A549 (cell line): ENCODE measurements at regions not wholly inside any gene's neighbourhood (a gene's known extent, or its start where the extent isn't known, plus 50 kb on each side); places are given as distances from the start of the nearest gene placed in this dataset.

Experiments
- ATAC-seq, 2 experiments: fragments of 200-7000 bp in 1 of 2; fragments of >200 bp in 1 of 2; cut with Nextera tagmentation in 1 of 2; cut with Tn5 transposase in 1 of 2; 3 replicates each; pipeline versions ENCODE4 v1.8.0 to v1.9.1; 2018 to 2020; ENCODE audit warnings: mild to moderate bottlenecking in 1 of 2, moderate library complexity in 1 of 2
- CTCF ChIA-PET: fragments of 300-600 bp; sonication (Branson Sonifier 250); formaldehyde crosslinking; extraction: SDS; loops from one replicate; lab custom pipeline; 2021; ENCODE audit warnings: antibody characterized with exemption, inconsistent platforms; lab: Yijun Ruan, JAX
- POLR2A ChIA-PET: fragments of 350-600 bp; formaldehyde crosslinking; extraction: SDS; loops from one replicate; lab custom pipeline; 2021; ENCODE audit warnings: antibody characterized with exemption, inconsistent platforms; lab: Yijun Ruan, JAX
- DNase-seq, 2 experiments: peaks; one replicate each; pipeline versions ENCODE4 v3.0.0 to v3.0.0-alpha.2; 2011 to 2016; ENCODE audit warnings: low read depth in 1 of 2, low spot score in 1 of 2
- FAIRE-seq: peaks from 2 replicates; lab custom pipeline; 2011; peaks lifted over from hg19 to GRCh38; lab: Jason Lieb, UNC
- H3K27ac ChIP-seq, 2 experiments: fragments of >200 bp; sonication (Bioruptor Twin); formaldehyde crosslinking; 3 replicates each; pipeline ENCODE4 v1.5.1; 2016 to 2017
- H3K4me1 ChIP-seq: fragments of >200 bp; sonication (Bioruptor Twin); formaldehyde crosslinking; 3 replicates; pipeline ENCODE4 v1.6.1; 2016
- H3K4me2 ChIP-seq: fragments of >200 bp; sonication (Bioruptor Twin); formaldehyde crosslinking; 3 replicates; pipeline ENCODE4 v1.6.1; 2016
- H3K4me3 ChIP-seq: fragments of >200 bp; sonication (Bioruptor Twin); formaldehyde crosslinking; 3 replicates; pipeline ENCODE4 v1.5.1; 2016
- H3K9me3 ChIP-seq: fragments of >200 bp; sonication (Bioruptor Twin); formaldehyde crosslinking; 3 replicates; pipeline ENCODE4 v1.6.1; 2016
- CBX8 ChIP-seq: fragments of 200-600 bp; sonication (generic); IDR thresholded peaks from 2 replicates; pipeline ENCODE4 v1.6.1; 2016
- CHD2 ChIP-seq: fragments of 150-350 bp; IDR thresholded peaks from 2 replicates; pipeline ENCODE4 v1.6.1; 2014; ENCODE audit warnings: low read length; ENCODE audit not compliant: partially characterized antibody
- EP300 ChIP-seq, 2 experiments: fragments of >200 bp; sonication (Bioruptor Twin); formaldehyde crosslinking; IDR thresholded peaks; 2 replicates in 1 of 2; 3 replicates in 1 of 2; pipeline ENCODE4 v1.6.1; 2016 to 2017
- ESRRA ChIP-seq: fragments of 150-350 bp; IDR thresholded peaks from 2 replicates; pipeline ENCODE4 v1.6.1; 2014; ENCODE audit warnings: mild to moderate bottlenecking, low read length, borderline replicate concordance
- GATA3 ChIP-seq: IDR thresholded peaks from 2 replicates; pipeline ENCODE4 v1.6.1; 2012; ENCODE audit warnings: borderline replicate concordance
- HDAC2 ChIP-seq: fragments of 200-600 bp; sonication (generic); IDR thresholded peaks from 2 replicates; pipeline ENCODE4 v1.6.1; 2016
- HEYL ChIP-seq: fragments of 250-450 bp; sonication (Bioruptor Pico); IDR thresholded peaks from 2 replicates; pipeline ENCODE4 v1.8.0; 2021; ENCODE audit warnings: mild to moderate bottlenecking, moderate library complexity
- HOXA7 ChIP-seq: fragments of 250-450 bp; sonication (Bioruptor Pico); IDR thresholded peaks from 2 replicates; pipeline ENCODE4 v1.5.0; 2020; ENCODE audit warnings: mild to moderate bottlenecking, moderate library complexity
- HOXB13 ChIP-seq: fragments of 250-450 bp; sonication (Bioruptor Pico); IDR thresholded peaks from 2 replicates; pipeline ENCODE4 v1.5.0; 2020; ENCODE audit warnings: low read depth, mild to moderate bottlenecking, moderate library complexity
- KDM1A ChIP-seq: fragments of 200-600 bp; sonication (generic); IDR thresholded peaks from 2 replicates; pipeline ENCODE4 v1.6.1; 2016; ENCODE audit warnings: low read depth, mild to moderate bottlenecking
- KDM5A ChIP-seq: fragments of 200-600 bp; sonication (generic); IDR thresholded peaks from 2 replicates; pipeline ENCODE4 v1.6.1; 2016; ENCODE audit warnings: antibody characterized with exemption, mild to moderate bottlenecking
- MAFK ChIP-seq: fragments of 450-650 bp; IDR thresholded peaks from 2 replicates; pipeline ENCODE4 v1.6.1; 2014; ENCODE audit not compliant: partially characterized antibody
- MAX ChIP-seq: IDR thresholded peaks from 2 replicates; pipeline ENCODE4 v1.6.1; 2012
- NFE2L2 ChIP-seq: fragments of 150-350 bp; conservative IDR thresholded peaks from 2 replicates; pipeline ENCODE4 v1.6.1; 2014; ENCODE audit warnings: low read length
- NPAS2 ChIP-seq: fragments of 250-450 bp; sonication (Bioruptor Pico); IDR thresholded peaks from 2 replicates; pipeline ENCODE4 v1.8.0; 2022; ENCODE audit warnings: mild to moderate bottlenecking, moderate library complexity, borderline replicate concordance
- RAD21 ChIP-seq, 2 experiments: fragments of >200 bp in 1 of 2; sonication (Bioruptor Twin) in 1 of 2; formaldehyde crosslinking in 1 of 2; IDR thresholded peaks in 1 of 2; conservative IDR thresholded peaks in 1 of 2; 2 replicates in 1 of 2; 3 replicates in 1 of 2; pipeline ENCODE4 v1.6.1; 2012 to 2018; ENCODE audit warnings: inconsistent platforms in 1 of 2
- RARB ChIP-seq: fragments of 250-450 bp; sonication (Bioruptor Pico); IDR thresholded peaks from 2 replicates; pipeline ENCODE4 v1.8.0; 2021; ENCODE audit warnings: mild to moderate bottlenecking, moderate library complexity
- SREBF2 ChIP-seq: fragments of 450-650 bp; IDR thresholded peaks from 2 replicates; pipeline ENCODE4 v1.6.1; 2014; ENCODE audit warnings: mild to moderate bottlenecking, moderate library complexity
- TFCP2L1 ChIP-seq: fragments of 250-450 bp; sonication (Bioruptor Pico); IDR thresholded peaks from 2 replicates; pipeline ENCODE4 v1.5.0; 2021; ENCODE audit warnings: mild to moderate bottlenecking
- TP53 ChIP-seq: fragments of 250-450 bp; sonication (Bioruptor Pico); IDR thresholded peaks from 2 replicates; pipeline ENCODE4 v1.5.0; 2021; ENCODE audit warnings: mild to moderate bottlenecking, moderate library complexity
- ZSCAN20 ChIP-seq: fragments of 250-450 bp; sonication (Bioruptor Pico); IDR thresholded peaks from 2 replicates; pipeline ENCODE4 v1.8.0; 2022; ENCODE audit warnings: mild to moderate bottlenecking, moderate library complexity
- WGBS: methylation state at CpG from one replicate; pipeline ENCODE4 v1.1.6; 2017; ENCODE audit errors: missing lambda C conversion rate; 5-methylcytosine and 5-hydroxymethylcytosine counted together
- TF ChIP-seq, protein P1 (sequence below): fragments of 250-450 bp; sonication (Bioruptor Pico); IDR thresholded peaks from 2 replicates; pipeline ENCODE4 v1.5.0; 2021; ENCODE audit warnings: mild to moderate bottlenecking, moderate library complexity, borderline replicate concordance
- TF ChIP-seq, protein P2 (sequence below): IDR thresholded peaks from 2 replicates; pipeline ENCODE4 v1.6.1; 2012
- TF ChIP-seq, protein P3 (sequence below): fragments of 250-450 bp; sonication (Bioruptor Pico); IDR thresholded peaks from 2 replicates; pipeline ENCODE4 v1.5.0; 2020; ENCODE audit warnings: low read depth, mild to moderate bottlenecking, moderate library complexity
- TF ChIP-seq, protein P4 (sequence below): fragments of 450-650 bp; IDR thresholded peaks from 2 replicates; pipeline ENCODE4 v1.6.1; 2014; ENCODE audit warnings: antibody characterized with exemption

GRCh38 chr4:138909587-138909986, 106.0 kb upstream of the NOCT start:
- peak overlapping the region; percentile 78 to 82; a peak in 4 of 6 replicates for H3K27ac ChIP-seq
- ChIA-PET CTCF (interaction anchor here (0.6 to 4.7 kb wide), 6 partner anchors 8 to 747 kb away, joined by 3 to 19 read pairs (median 4); no protein-coding TSS in a partner anchor), POLR2A (interaction anchor here (0.7 kb wide), 1 partner anchor 215 kb away, joined by 3 read pairs; no protein-coding TSS in a partner anchor)
- H3K4me3 ChIP-seq, result no peak overlapping the region
- WGBS, result 91% methylated on average over 4 of the region's 4 CpGs
- H3K9me3 ChIP-seq, result no peaks in the 10 kb centered on the region
- H3K4me1 ChIP-seq, result peaks cover 34% of the 10 kb centered on the region
- TF ChIP-seq SREBF2 (no peak), HDAC2 (no peak), RARB (CRISPR knock-in tag) (no peak), MAFK (no peak), NPAS2 (CRISPR knock-in tag) (no peak), ZSCAN20 (CRISPR knock-in tag) (no peak), GATA3 (no peak)
- TF ChIP-seq, protein P1, sequence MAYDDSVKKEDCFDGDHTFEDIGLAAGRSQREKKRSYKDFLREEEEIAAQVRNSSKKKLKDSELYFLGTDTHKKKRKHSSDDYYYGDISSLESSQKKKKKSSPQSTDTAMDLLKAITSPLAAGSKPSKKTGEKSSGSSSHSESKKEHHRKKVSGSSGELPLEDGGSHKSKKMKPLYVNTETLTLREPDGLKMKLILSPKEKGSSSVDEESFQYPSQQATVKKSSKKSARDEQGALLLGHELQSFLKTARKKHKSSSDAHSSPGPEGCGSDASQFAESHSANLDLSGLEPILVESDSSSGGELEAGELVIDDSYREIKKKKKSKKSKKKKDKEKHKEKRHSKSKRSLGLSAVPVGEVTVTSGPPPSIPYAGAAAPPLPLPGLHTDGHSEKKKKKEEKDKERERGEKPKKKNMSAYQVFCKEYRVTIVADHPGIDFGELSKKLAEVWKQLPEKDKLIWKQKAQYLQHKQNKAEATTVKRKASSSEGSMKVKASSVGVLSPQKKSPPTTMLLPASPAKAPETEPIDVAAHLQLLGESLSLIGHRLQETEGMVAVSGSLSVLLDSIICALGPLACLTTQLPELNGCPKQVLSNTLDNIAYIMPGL (CRISPR knock-in tag), result no peak
- FAIRE-seq (no peak), DNase-seq (no peak), ATAC-seq (no peak)
- H3K4me2 ChIP-seq, result peak overlapping the region; percentile 92; the same call in 2 of the 3 replicates

- Histone ChIP-seq H3K27ac (no peak overlapping the region), H3K4me3 (no peak overlapping the region), H3K4me1 (peaks cover 32% of the 10 kb centered on the region), H3K4me2 (no peak overlapping the region), H3K9me3 (no peaks in the 10 kb centered on the region)
- ChIA-PET POLR2A (no interaction called here), CTCF (interaction anchor here (0.8 to 1.5 kb wide), 2 partner anchors 9 to 724 kb away, joined by 4 read pairs; no protein-coding TSS in a partner anchor)
- WGBS, result 93% methylated on average over 5 of the region's 5 CpGs
- DNase-seq (no peak), ATAC-seq (no peak), FAIRE-seq (no peak)
- TF ChIP-seq CHD2 (no peak), HEYL (CRISPR knock-in tag) (no peak), ESRRA (no peak), MAX (no peak), HOXA7 (CRISPR knock-in tag) (no peak), EP300 (IDR thresholded peaks at IDR 0.05) (no peak), RAD21 (conservative IDR thresholded peaks at IDR 0.05 in 1 of 2, IDR thresholded peaks at IDR 0.05 in 1 of 2) (no peak), CBX8 (no peak), HOXB13 (no peak), TFCP2L1 (no peak), NFE2L2 (no peak), KDM5A (no peak), ZSCAN20 (CRISPR knock-in tag) (no peak), NPAS2 (CRISPR knock-in tag) (no peak), TP53 (CRISPR knock-in tag) (no peak), KDM1A (no peak)
- TF ChIP-seq, protein P2, sequence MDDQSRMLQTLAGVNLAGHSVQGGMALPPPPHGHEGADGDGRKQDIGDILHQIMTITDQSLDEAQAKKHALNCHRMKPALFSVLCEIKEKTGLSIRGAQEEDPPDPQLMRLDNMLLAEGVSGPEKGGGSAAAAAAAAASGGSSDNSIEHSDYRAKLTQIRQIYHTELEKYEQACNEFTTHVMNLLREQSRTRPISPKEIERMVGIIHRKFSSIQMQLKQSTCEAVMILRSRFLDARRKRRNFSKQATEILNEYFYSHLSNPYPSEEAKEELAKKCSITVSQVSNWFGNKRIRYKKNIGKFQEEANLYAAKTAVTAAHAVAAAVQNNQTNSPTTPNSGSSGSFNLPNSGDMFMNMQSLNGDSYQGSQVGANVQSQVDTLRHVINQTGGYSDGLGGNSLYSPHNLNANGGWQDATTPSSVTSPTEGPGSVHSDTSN, result no peak
- TF ChIP-seq, protein P3, sequence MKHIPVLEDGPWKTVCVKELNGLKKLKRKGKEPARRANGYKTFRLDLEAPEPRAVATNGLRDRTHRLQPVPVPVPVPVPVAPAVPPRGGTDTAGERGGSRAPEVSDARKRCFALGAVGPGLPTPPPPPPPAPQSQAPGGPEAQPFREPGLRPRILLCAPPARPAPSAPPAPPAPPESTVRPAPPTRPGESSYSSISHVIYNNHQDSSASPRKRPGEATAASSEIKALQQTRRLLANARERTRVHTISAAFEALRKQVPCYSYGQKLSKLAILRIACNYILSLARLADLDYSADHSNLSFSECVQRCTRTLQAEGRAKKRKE (CRISPR knock-in tag), result no peak
- TF ChIP-seq, protein P4, sequence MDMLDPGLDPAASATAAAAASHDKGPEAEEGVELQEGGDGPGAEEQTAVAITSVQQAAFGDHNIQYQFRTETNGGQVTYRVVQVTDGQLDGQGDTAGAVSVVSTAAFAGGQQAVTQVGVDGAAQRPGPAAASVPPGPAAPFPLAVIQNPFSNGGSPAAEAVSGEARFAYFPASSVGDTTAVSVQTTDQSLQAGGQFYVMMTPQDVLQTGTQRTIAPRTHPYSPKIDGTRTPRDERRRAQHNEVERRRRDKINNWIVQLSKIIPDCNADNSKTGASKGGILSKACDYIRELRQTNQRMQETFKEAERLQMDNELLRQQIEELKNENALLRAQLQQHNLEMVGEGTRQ, result no peak
These were observed 107.4 kb upstream of the NOCT start for GRCh38 chr4:138908134-138908533.
